Gastrocnemius medialis (tissue), 4 donors: ENCODE measurements at regions not wholly inside any gene's neighbourhood (a gene's known extent, or its start where the extent isn't known, plus 50 kb on each side); places are given as distances from the start of the nearest gene placed in this dataset.

ENCODE experiments used
- ATAC-seq, 2 donors: fragments of 150-250 bp; one replicate each; pipeline ENCODE4 v1.9.1; 2016
- DNase-seq, 2 donors: peaks; one replicate each; pipeline ENCODE4 v3.0.0-alpha.2; 2019
- H3K27ac ChIP-seq, 4 donors: fragments of 200-600 bp; sonication (generic); 1 replicate in 1 of 4; 2 replicates in 3 of 4; pipeline ENCODE4 v1.5.1; 2016 to 2018; ENCODE audit warnings: mild to moderate bottlenecking in 2 of 4, moderate library complexity in 1 of 4
- H3K27me3 ChIP-seq, 3 donors: fragments of 200-600 bp; sonication (generic) in 2 of 3; 1 replicate in 1 of 3; 2 replicates in 2 of 3; pipeline versions ENCODE4 v1.5.1 to v1.6.0; 2016 to 2019; ENCODE audit warnings: mild to moderate bottlenecking in 1 of 3, moderate library complexity in 1 of 3
- H3K36me3 ChIP-seq, 2 donors: fragments of 200-600 bp; sonication (generic) in 1 of 2; one replicate each; pipeline ENCODE4 v1.5.1; 2017 to 2018
- H3K4me1 ChIP-seq, 2 donors: fragments of 200-600 bp; sonication (generic) in 1 of 2; one replicate each; pipeline ENCODE4 v1.5.1; 2016 to 2017; ENCODE audit warnings: mild to moderate bottlenecking in 2 of 2
- H3K4me3 ChIP-seq, 4 donors: fragments of 200-600 bp; sonication (generic) in 3 of 4; 1 replicate in 1 of 4; 2 replicates in 3 of 4; pipeline ENCODE4 v1.5.1; 2016 to 2019; ENCODE audit warnings: mild to moderate bottlenecking in 2 of 4
- H3K9me3 ChIP-seq, 3 donors: fragments of 200-600 bp; sonication (generic) in 2 of 3; 1 replicate in 1 of 3; 2 replicates in 2 of 3; pipeline ENCODE4 v1.5.1; 2016 to 2019
- CTCF ChIP-seq, 5 experiments: fragments of 450-650 bp in 3 of 5; fragments of 200-600 bp in 2 of 5; sonication (generic) in 2 of 5; IDR thresholded peaks in 4 of 5; conservative IDR thresholded peaks in 1 of 5; 1 replicate in 4 of 5; 2 replicates in 1 of 5; pipeline ENCODE4 v1.5.1; 2016 to 2019; ENCODE audit warnings: antibody characterized with exemption in 5 of 5, mild to moderate bottlenecking in 3 of 5, moderate library complexity in 3 of 5
- POLR2A ChIP-seq, 2 donors: fragments of 450-650 bp; IDR thresholded peaks; one replicate each; pipeline ENCODE4 v1.6.1; 2017; ENCODE audit warnings: antibody characterized with exemption in 2 of 2, mild to moderate bottlenecking in 2 of 2, moderate library complexity in 2 of 2
- in situ Hi-C, 4 donors: fragments of 200-750 bp; cut with MboI; loops; one replicate each; pipeline versions ENCODE4 v1.15.0 to v1.8.0; 2017; ENCODE audit warnings: low sequenced_read_pairs in 4 of 4
- intact Hi-C: fragments of 100-400 bp; cut with DNase I; formaldehyde crosslinking; loops from one replicate; pipeline ENCODE4 v1.15.1; 2023; ENCODE audit warnings: low total_unique reads

DNA sequence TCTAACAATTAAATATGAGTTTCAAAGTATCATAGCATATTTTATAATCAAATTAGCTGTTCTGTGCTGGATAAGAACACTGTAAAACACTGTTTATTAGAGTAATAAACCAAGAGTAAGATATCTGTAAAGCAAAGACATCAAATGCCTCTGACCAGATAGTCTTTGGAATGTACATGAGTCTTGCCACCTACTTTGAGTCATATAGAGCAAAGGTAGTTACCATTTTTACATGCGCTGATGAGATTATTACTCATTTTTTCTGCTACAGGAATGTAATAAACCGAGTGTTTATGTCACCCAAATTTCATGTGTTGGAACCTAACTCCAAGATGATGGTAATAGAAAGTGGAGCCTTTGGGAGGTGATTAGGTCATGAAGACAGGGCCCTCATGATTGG is 654.5 kb downstream of the CETN3 start:
- Histone ChIP-seq H3K36me3 (no peaks in the 10 kb centered on the region), H3K27ac (no peak overlapping the region), H3K27me3 (no peaks in the 10 kb centered on the region), H3K9me3 (no peaks in the 10 kb centered on the region), H3K4me3 (no peak overlapping the region), H3K4me1 (peaks cover 7 to 17% of the 10 kb centered on the region in 2 donors)
- DNase-seq (no peak), ATAC-seq (no peak)
- intact Hi-C loops = no loop called here
- TF ChIP-seq POLR2A (IDR thresholded peaks at IDR 0.05) (no peak), CTCF (IDR thresholded peaks at IDR 0.05 in 4 of 5, conservative IDR thresholded peaks at IDR 0.05 in 1 of 5) (no peak)
- in situ Hi-C loops = no loop called here

DNA sequence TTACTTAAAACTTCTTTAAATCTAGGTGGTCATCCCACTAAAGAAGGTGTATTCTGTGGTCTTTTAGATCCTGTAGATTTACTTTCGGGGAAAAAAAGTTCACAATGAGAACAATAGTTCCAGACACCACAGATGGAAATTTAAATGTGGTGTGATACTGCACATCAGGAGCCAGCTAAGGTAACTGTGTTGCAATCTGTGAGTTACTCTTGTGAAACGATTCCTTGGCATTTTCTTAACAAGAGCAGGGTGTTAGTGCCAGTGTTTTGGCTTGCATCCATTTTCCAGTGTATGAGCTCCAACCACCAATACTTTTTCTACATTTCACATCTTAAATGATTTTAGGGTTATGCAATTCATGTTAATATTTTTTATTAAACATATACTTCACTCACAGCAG is 674.5 kb downstream of the CETN3 start:
- Histone ChIP-seq H3K36me3 (no peaks in the 10 kb centered on the region), H3K4me1 (peaks cover 9 to 17% of the 10 kb centered on the region in 2 donors), H3K27ac (no peak overlapping the region), H3K27me3 (no peaks in the 10 kb centered on the region), H3K9me3 (no peaks in the 10 kb centered on the region), H3K4me3 (no peak overlapping the region)
- no peak for DNase-seq
- in situ Hi-C loops = loop anchor here in 1 of 4 donors (25.0 kb wide), 1 partner anchor 998 kb away; no protein-coding TSS in a partner anchor
- peak; percentile 70 to 72 for ATAC-seq
- intact Hi-C loops = no loop called here
- TF ChIP-seq CTCF (IDR thresholded peaks at IDR 0.05 in 4 of 5, conservative IDR thresholded peaks at IDR 0.05 in 1 of 5) (no peak), POLR2A (IDR thresholded peaks at IDR 0.05) (no peak)

DNA sequence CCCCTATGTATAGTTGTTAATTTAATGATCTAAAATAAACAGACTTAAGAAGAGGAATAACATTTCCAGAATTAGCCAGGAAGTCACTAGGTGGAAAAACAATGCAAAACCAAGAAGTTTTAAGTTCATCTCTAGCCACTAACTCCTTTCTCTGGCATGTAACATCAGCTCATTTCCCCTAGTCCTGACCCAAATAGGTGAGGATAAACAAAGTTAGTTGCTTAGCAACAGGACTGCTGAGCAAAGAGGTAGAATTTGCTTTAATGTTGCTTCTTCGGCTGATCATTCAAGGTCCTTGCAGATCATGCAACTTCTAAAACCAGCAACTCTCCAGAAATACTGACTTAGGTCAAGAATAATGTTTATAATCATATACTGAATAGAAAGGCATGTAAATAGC is 675.8 kb downstream of the CETN3 start:
- intact Hi-C loops = no loop called here
- H3K27me3 ChIP-seq = no peaks in the 10 kb centered on the region
- H3K4me1 ChIP-seq = peaks cover 22 to 29% of the 10 kb centered on the region in 2 donors
- TF ChIP-seq POLR2A (IDR thresholded peaks at IDR 0.05) (no peak), CTCF (IDR thresholded peaks at IDR 0.05 in 4 of 5, conservative IDR thresholded peaks at IDR 0.05 in 1 of 5) (no peak)
- in situ Hi-C loops = loop anchor here in 1 of 4 donors (25.0 kb wide), 1 partner anchor 996 kb away; no protein-coding TSS in a partner anchor
- no peaks in the 10 kb centered on the region for H3K36me3 ChIP-seq
- H3K27ac ChIP-seq = no peak overlapping the region
- H3K4me3 ChIP-seq = no peak overlapping the region
- no peaks in the 10 kb centered on the region for H3K9me3 ChIP-seq
- no peak for DNase-seq
- ATAC-seq = no peak

- Histone ChIP-seq H3K4me1 (peaks cover 37 to 40% of the 10 kb centered on the region in 2 donors), H3K4me3 (no peak overlapping the region), H3K36me3 (no peaks in the 10 kb centered on the region), H3K27ac (peak overlapping the region in 2 of 4 donors; percentile 36 to 47), H3K9me3 (no peaks in the 10 kb centered on the region), H3K27me3 (no peaks in the 10 kb centered on the region)
- in situ Hi-C loops = loop anchor here in 1 of 4 donors (25.0 kb wide), 1 partner anchor 992 kb away; no protein-coding TSS in a partner anchor
- intact Hi-C loops = loop anchor here (5.0 kb wide), 1 partner anchor 1002 kb away; no protein-coding TSS in a partner anchor
- ATAC-seq = peak in 1 of 2 donors; percentile 32
- no peak for DNase-seq
- TF ChIP-seq CTCF (IDR thresholded peaks at IDR 0.05 in 4 of 5, conservative IDR thresholded peaks at IDR 0.05 in 1 of 5) = no peak
- no peak for TF ChIP-seq POLR2A (IDR thresholded peaks at IDR 0.05)
Measured at GRCh38 chr5:89729623-89730301, 679.8 kb downstream of the CETN3 start.
